ENCODE measurements at regions not wholly inside any gene's neighbourhood (a gene's known extent, or its start where the extent isn't known, plus 50 kb on each side); places are given as distances from the start of the nearest gene placed in this dataset.

DNA sequence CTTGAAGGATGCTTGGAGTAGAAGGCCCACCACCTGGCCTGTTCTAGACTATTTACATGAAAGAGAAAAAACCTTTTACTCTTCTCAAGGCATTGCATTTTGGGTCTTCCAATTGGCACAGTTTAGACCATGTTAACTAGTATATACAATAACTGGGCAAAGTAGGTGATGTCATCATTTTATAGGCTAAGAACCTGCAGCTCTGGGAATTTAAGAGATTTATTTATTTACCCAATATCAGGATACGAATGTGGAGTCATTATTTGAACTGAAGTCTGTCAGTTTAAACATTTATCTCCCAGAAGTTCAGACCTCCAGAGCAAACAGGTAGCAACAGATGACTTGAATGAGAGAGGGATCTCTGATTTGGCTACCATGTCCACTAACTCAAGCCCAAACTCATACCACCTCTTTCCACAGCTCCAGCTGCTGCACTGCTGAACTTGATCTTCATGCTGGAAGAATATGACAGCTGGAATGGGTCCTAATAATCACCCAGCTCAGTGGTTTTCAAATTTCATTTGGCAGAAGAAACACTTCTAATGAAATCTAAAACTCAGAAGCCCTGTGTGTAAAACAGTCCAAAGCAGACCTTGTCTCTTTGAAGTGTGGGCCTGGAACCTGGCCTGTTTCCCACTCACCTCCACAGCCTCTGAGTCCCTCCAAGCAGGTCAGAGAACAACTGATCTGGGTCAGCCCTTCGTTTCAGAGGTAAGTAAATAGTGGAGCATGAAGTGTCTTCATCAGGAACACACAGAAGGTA lies 179.2 kb downstream of the EMP1 start:
- Histone ChIP-seq H3K9me3 (ENCODE audit: control insufficient read depth, insufficient read depth, low read length) (no peaks in the 10 kb centered on the region), H2AK9ac (replicated peaks; ENCODE audit: low read depth, low read length, poor library complexity) (no peak overlapping the region), H3K9ac (ENCODE audit: low read depth, low read length) (no peak overlapping the region), H3K18ac (ENCODE audit: low read depth, low read length) (no peak overlapping the region), H4K8ac (ENCODE audit: low read depth in 2 of 2, low read length in 2 of 2) (no peak overlapping the region), H3K36me3 (ENCODE audit: control insufficient read depth, insufficient read depth, low read length) (no peaks in the 10 kb centered on the region), H3K4me1 (ENCODE audit: control insufficient read depth, insufficient read depth, low read length) (no peaks in the 10 kb centered on the region), H2AFZ (replicated peaks; ENCODE audit: low read length, poor library complexity) (no peak overlapping the region), H4K5ac (ENCODE audit: low read depth, low read length) (no peak overlapping the region), H3K14ac (replicated peaks; ENCODE audit: low read depth, low read length) (no peak overlapping the region), H3K4me2 (ENCODE audit: low read depth, low read length) (no peak overlapping the region), H3K9me1 (ENCODE audit: insufficient read depth, low read length) (no peaks in the 10 kb centered on the region), H2BK5ac (ENCODE audit: low read depth, low read length, poor library complexity, severe bottlenecking) (no peak overlapping the region), H4K91ac (ENCODE audit: insufficient read depth, low read depth, low read length) (no peak overlapping the region), H3K27me3 (ENCODE audit: control insufficient read depth, insufficient read depth, low read length) (0 out of 2 replicates have a peak, but pooled peaks cover 2% of the 10 kb centered on the region), H2BK20ac (ENCODE audit: low read depth, low read length) (no peak overlapping the region), H4K20me1 (ENCODE audit: insufficient read depth, low read length) (no peaks in the 10 kb centered on the region), H3K4me3 (ENCODE audit: insufficient read depth, low read depth, low read length) (no peak overlapping the region), H3K27ac (ENCODE audit: insufficient read depth, low read length) (no peak overlapping the region), H2AK5ac (ENCODE audit: low read depth, low read length) (no peak overlapping the region), H3K23ac (ENCODE audit: low read depth, low read length) (no peak overlapping the region), H3K4ac (ENCODE audit: low read depth, low read length) (no peak overlapping the region), H2BK120ac (ENCODE audit: low read depth, low read length) (no peak overlapping the region), H3K79me1 (ENCODE audit: low read depth in 1 of 2, low read length in 2 of 2) (no peaks in the 10 kb centered on the region), H3K56ac (ENCODE audit: extremely low read depth, insufficient read depth, low read length) (no peak overlapping the region), H2BK15ac (ENCODE audit: low read depth, low read length) (no peak overlapping the region)
- POLR2A ChIA-PET (ENCODE audit: unreplicated experiment), result no interaction called here
- BruUV-seq (replicated peaks), result no TSS peak
- WGBS, 2 experiments (ENCODE audit: extremely low coverage in 2 of 2, insufficient read length in 1 of 2), result no CpG with 5 or more reads among the region's 2 CpGs
- in situ Hi-C loops (cut with MboI; ENCODE audit: low sequenced_read_pairs), result no loop called here
- ATAC-seq (ENCODE audit: low read depth) (no peak), DNase-seq (no peak)
- dilution Hi-C loops (cut with HindIII; ENCODE audit: low sequenced_read_pairs, unreplicated experiment), result no loop called here
- CTCF ChIA-PET, result no interaction called here
- intact Hi-C loops (cut with micrococcal nuclease), result no loop called here
- TF ChIP-seq, protein P1, sequence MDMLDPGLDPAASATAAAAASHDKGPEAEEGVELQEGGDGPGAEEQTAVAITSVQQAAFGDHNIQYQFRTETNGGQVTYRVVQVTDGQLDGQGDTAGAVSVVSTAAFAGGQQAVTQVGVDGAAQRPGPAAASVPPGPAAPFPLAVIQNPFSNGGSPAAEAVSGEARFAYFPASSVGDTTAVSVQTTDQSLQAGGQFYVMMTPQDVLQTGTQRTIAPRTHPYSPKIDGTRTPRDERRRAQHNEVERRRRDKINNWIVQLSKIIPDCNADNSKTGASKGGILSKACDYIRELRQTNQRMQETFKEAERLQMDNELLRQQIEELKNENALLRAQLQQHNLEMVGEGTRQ (IDR thresholded peaks at IDR 0.05; ENCODE audit: low read depth, low read length), result no peak
- no peak for TF ChIP-seq MXI1 (IDR thresholded peaks at IDR 0.05; ENCODE audit: borderline replicate concordance, low read depth, low read length)
- TF ChIP-seq RFX5 (IDR thresholded peaks at IDR 0.05; ENCODE audit: low read depth, low read length), result no peak
- no peak for TF ChIP-seq BHLHE40 (IDR thresholded peaks at IDR 0.05; ENCODE audit: low read depth, low read length)
- no peak for TF ChIP-seq RAD21 (IDR thresholded peaks at IDR 0.05; ENCODE audit: low read length)
- TF ChIP-seq POLR2A (IDR thresholded peaks at IDR 0.05; ENCODE audit: low read depth, low read length), result no peak
- no peak for TF ChIP-seq CHD1 (IDR thresholded peaks at IDR 0.05; ENCODE audit: low read depth, low read length)
- no peak for TF ChIP-seq MAFK (IDR thresholded peaks at IDR 0.05; ENCODE audit: low read depth, low read length)
- TF ChIP-seq FOS (IDR thresholded peaks at IDR 0.05; ENCODE audit: low read depth, low read length), result no peak
- TF ChIP-seq RCOR1 (IDR thresholded peaks at IDR 0.05; ENCODE audit: insufficient replicate concordance, low read length), result no peak
- TF ChIP-seq, protein P2, sequence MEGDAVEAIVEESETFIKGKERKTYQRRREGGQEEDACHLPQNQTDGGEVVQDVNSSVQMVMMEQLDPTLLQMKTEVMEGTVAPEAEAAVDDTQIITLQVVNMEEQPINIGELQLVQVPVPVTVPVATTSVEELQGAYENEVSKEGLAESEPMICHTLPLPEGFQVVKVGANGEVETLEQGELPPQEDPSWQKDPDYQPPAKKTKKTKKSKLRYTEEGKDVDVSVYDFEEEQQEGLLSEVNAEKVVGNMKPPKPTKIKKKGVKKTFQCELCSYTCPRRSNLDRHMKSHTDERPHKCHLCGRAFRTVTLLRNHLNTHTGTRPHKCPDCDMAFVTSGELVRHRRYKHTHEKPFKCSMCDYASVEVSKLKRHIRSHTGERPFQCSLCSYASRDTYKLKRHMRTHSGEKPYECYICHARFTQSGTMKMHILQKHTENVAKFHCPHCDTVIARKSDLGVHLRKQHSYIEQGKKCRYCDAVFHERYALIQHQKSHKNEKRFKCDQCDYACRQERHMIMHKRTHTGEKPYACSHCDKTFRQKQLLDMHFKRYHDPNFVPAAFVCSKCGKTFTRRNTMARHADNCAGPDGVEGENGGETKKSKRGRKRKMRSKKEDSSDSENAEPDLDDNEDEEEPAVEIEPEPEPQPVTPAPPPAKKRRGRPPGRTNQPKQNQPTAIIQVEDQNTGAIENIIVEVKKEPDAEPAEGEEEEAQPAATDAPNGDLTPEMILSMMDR (conservative IDR thresholded peaks at IDR 0.05; ENCODE audit: low read depth, low read length), result no peak
- TF ChIP-seq, protein P3, sequence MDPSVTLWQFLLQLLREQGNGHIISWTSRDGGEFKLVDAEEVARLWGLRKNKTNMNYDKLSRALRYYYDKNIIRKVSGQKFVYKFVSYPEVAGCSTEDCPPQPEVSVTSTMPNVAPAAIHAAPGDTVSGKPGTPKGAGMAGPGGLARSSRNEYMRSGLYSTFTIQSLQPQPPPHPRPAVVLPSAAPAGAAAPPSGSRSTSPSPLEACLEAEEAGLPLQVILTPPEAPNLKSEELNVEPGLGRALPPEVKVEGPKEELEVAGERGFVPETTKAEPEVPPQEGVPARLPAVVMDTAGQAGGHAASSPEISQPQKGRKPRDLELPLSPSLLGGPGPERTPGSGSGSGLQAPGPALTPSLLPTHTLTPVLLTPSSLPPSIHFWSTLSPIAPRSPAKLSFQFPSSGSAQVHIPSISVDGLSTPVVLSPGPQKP (IDR thresholded peaks at IDR 0.05; ENCODE audit: borderline replicate concordance, low read depth, low read length), result no peak
- no peak for TF ChIP-seq CEBPB (IDR thresholded peaks at IDR 0.05; ENCODE audit: low read depth, low read length)

All from IMR-90 (cell line).